ENCODE measurements at regions not wholly inside any gene's neighbourhood (a gene's known extent, or its start where the extent isn't known, plus 50 kb on each side); places are given as distances from the start of the nearest gene placed in this dataset.

GRCh38 chr6:163668061-163668426 lies 253.5 kb downstream of the QKI start:
- TF ChIP-seq, protein P1, sequence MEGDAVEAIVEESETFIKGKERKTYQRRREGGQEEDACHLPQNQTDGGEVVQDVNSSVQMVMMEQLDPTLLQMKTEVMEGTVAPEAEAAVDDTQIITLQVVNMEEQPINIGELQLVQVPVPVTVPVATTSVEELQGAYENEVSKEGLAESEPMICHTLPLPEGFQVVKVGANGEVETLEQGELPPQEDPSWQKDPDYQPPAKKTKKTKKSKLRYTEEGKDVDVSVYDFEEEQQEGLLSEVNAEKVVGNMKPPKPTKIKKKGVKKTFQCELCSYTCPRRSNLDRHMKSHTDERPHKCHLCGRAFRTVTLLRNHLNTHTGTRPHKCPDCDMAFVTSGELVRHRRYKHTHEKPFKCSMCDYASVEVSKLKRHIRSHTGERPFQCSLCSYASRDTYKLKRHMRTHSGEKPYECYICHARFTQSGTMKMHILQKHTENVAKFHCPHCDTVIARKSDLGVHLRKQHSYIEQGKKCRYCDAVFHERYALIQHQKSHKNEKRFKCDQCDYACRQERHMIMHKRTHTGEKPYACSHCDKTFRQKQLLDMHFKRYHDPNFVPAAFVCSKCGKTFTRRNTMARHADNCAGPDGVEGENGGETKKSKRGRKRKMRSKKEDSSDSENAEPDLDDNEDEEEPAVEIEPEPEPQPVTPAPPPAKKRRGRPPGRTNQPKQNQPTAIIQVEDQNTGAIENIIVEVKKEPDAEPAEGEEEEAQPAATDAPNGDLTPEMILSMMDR (IDR thresholded peaks at IDR 0.05): no peak
- no peak for TF ChIP-seq POLR2A (IDR thresholded peaks at IDR 0.05)
